ENCODE measurements at regions not wholly inside any gene's neighbourhood (a gene's known extent, or its start where the extent isn't known, plus 50 kb on each side); places are given as distances from the start of the nearest gene placed in this dataset.

DNA sequence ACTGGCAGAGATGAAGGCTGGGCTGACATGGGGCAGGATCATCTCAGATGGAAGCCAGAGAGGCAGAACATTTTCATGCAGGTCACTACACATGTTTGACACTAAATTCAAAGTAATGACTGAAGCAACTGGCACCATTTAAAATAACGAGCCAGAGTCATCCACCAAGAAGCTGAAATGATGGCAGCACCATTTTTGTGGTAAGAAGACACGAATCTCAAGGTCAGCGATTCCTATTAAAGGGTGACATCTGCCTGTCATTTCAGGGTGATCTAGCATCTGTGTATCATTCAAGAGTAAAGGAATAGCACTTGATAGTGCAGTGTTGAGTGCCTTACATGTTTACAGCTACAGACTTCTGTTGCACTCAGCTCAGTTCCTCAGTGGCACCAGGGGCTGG is 113.4 kb upstream of the C11orf87 start:
- Histone ChIP-seq H3K9me3 (ENCODE audit: control insufficient read depth, insufficient read depth, low read length) (no peaks in the 10 kb centered on the region), H3K4me1 (ENCODE audit: control insufficient read depth, insufficient read depth, low read length) (no peaks in the 10 kb centered on the region), H3K36me3 (ENCODE audit: control insufficient read depth, insufficient read depth, low read length) (no peaks in the 10 kb centered on the region), H3K4me3 (ENCODE audit: low read length) (no peak overlapping the region), H3K27me3 (ENCODE audit: control insufficient read depth, insufficient read depth, low read length) (no peaks in the 10 kb centered on the region), H3K27ac (ENCODE audit: low read length) (no peak overlapping the region)
- H3K9me3 Mint-ChIP-seq: no peaks in the 10 kb centered on the region
- intact Hi-C loops (cut with micrococcal nuclease): no loop called here
- no peak overlapping the region for H3K4me3 Mint-ChIP-seq
- ATAC-seq (no peak), DNase-seq (no peak)
- H3K27me3 Mint-ChIP-seq (ENCODE audit: low read depth in 2 of 2): no peaks in the 10 kb centered on the region
- H3K36me3 Mint-ChIP-seq: no peaks in the 10 kb centered on the region
- no peaks in the 10 kb centered on the region for H3K4me1 Mint-ChIP-seq
- WGBS (ENCODE audit: insufficient coverage): 58% methylated on average over 3 of the region's 3 CpGs
- no peak overlapping the region for H3K27ac Mint-ChIP-seq
- TF ChIP-seq, protein P1, sequence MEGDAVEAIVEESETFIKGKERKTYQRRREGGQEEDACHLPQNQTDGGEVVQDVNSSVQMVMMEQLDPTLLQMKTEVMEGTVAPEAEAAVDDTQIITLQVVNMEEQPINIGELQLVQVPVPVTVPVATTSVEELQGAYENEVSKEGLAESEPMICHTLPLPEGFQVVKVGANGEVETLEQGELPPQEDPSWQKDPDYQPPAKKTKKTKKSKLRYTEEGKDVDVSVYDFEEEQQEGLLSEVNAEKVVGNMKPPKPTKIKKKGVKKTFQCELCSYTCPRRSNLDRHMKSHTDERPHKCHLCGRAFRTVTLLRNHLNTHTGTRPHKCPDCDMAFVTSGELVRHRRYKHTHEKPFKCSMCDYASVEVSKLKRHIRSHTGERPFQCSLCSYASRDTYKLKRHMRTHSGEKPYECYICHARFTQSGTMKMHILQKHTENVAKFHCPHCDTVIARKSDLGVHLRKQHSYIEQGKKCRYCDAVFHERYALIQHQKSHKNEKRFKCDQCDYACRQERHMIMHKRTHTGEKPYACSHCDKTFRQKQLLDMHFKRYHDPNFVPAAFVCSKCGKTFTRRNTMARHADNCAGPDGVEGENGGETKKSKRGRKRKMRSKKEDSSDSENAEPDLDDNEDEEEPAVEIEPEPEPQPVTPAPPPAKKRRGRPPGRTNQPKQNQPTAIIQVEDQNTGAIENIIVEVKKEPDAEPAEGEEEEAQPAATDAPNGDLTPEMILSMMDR (IDR thresholded peaks at IDR 0.05): no peak

DNA sequence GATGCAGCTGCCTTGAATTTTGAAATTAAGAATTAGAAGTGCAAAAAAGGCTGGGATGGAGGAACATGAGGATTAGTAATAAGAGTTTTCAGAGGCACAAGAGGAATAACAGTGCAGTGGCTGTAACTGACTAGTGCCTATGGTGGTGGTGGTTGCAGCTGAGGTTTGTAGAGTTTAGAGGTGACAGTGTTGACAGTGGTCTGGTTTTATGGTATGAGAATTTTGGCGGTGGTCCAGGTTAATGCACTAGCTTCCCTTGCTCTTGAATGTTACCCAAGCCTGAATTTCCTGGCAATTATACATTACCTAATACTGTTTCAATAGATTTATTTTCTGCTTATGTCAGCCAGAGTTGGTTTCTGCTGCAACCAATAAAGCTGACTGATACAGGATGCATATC is 112.8 kb upstream of the C11orf87 start:
- no peak overlapping the region for H3K4me3 Mint-ChIP-seq

DNA sequence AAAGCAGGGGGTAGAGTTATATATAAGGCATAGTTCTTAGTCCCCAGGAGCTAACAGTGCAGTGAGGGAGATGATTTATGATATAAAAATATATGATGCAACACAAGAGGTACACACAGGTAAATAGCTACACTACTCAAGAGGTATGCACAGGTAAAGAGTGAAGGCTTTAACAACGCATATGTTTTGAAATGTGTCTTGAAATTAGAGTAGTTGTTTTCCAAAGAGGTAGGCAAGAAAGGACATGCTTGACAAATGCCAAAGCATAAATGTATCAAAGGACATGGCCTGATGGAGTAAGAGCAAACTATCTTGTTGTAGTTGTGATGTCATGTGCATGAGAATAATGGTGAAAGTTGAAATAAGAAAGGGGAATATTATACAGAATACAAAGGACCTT is 104.3 kb upstream of the C11orf87 start:
- H3K27me3 Mint-ChIP-seq (ENCODE audit: low read depth in 2 of 2): no peaks in the 10 kb centered on the region
- Histone ChIP-seq H3K4me1 (ENCODE audit: control insufficient read depth, insufficient read depth, low read length) (no peaks in the 10 kb centered on the region), H3K27ac (ENCODE audit: low read length) (no peak overlapping the region), H3K9me3 (ENCODE audit: control insufficient read depth, insufficient read depth, low read length) (peaks cover 2% of the 10 kb centered on the region), H3K4me3 (ENCODE audit: low read length) (no peak overlapping the region), H3K36me3 (ENCODE audit: control insufficient read depth, insufficient read depth, low read length) (no peaks in the 10 kb centered on the region), H3K27me3 (ENCODE audit: control insufficient read depth, insufficient read depth, low read length) (no peaks in the 10 kb centered on the region)
- TF ChIP-seq, protein P1 (IDR thresholded peaks at IDR 0.05): no peak
- DNase-seq: no peak
- intact Hi-C loops (cut with micrococcal nuclease): no loop called here
- ATAC-seq: no peak
- WGBS (ENCODE audit: insufficient coverage): 100% methylated on average over 1 of the region's 1 CpG
- H3K27ac Mint-ChIP-seq: no peak overlapping the region
- peaks cover 0 to 7% of the 10 kb centered on the region in 2 donors for H3K9me3 Mint-ChIP-seq
- no peaks in the 10 kb centered on the region for H3K4me1 Mint-ChIP-seq
- H3K4me3 Mint-ChIP-seq: no peak overlapping the region
- no peaks in the 10 kb centered on the region for H3K36me3 Mint-ChIP-seq

More for the DNA sequence above, 112.8 kb upstream of the C11orf87 start:
- ATAC-seq (no peak), DNase-seq (no peak)
- Histone ChIP-seq H3K9me3 (ENCODE audit: control insufficient read depth, insufficient read depth, low read length) (no peaks in the 10 kb centered on the region), H3K4me1 (ENCODE audit: control insufficient read depth, insufficient read depth, low read length) (no peaks in the 10 kb centered on the region), H3K4me3 (ENCODE audit: low read length) (no peak overlapping the region), H3K36me3 (ENCODE audit: control insufficient read depth, insufficient read depth, low read length) (no peaks in the 10 kb centered on the region), H3K27me3 (ENCODE audit: control insufficient read depth, insufficient read depth, low read length) (no peaks in the 10 kb centered on the region), H3K27ac (ENCODE audit: low read length) (no peak overlapping the region)
- H3K4me1 Mint-ChIP-seq: no peaks in the 10 kb centered on the region
- H3K9me3 Mint-ChIP-seq: no peaks in the 10 kb centered on the region
- whole genome bisulfite sequencing (ENCODE audit: insufficient coverage): no CpG with 5 or more reads among the region's 1 CpG
- no peaks in the 10 kb centered on the region for H3K36me3 Mint-ChIP-seq
- H3K27ac Mint-ChIP-seq: no peak overlapping the region
- intact Hi-C loops (cut with micrococcal nuclease): no loop called here
- H3K27me3 Mint-ChIP-seq (ENCODE audit: low read depth in 2 of 2): no peaks in the 10 kb centered on the region
- TF ChIP-seq, protein P1 (IDR thresholded peaks at IDR 0.05): no peak

DNA sequence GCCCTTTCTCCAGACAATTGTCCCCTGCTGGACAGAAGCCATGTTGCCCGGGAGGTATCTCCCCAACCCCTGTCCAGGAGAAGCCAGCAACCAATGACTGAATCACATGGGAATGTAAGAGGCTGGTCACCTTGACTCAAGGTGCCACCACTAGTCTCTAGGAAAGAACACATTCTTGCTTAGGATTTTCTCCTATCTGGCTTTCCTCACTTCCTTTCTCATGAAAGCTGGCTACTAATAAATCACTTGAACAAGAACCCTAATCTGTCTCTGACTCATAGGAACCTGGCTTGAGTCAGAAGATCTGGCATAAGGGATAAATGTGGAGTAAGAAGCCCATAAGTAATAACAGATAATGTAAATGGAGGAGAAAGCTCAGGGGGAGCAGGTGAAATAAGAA is 101.4 kb upstream of the C11orf87 start:
- H3K27me3 Mint-ChIP-seq (ENCODE audit: low read depth in 2 of 2): no peaks in the 10 kb centered on the region
- intact Hi-C loops (cut with micrococcal nuclease): no loop called here
- Histone ChIP-seq H3K27me3 (ENCODE audit: control insufficient read depth, insufficient read depth, low read length) (no peaks in the 10 kb centered on the region), H3K36me3 (ENCODE audit: control insufficient read depth, insufficient read depth, low read length) (no peaks in the 10 kb centered on the region), H3K27ac (ENCODE audit: low read length) (no peak overlapping the region), H3K4me3 (ENCODE audit: low read length) (no peak overlapping the region), H3K9me3 (ENCODE audit: control insufficient read depth, insufficient read depth, low read length) (peaks cover 2% of the 10 kb centered on the region), H3K4me1 (ENCODE audit: control insufficient read depth, insufficient read depth, low read length) (no peaks in the 10 kb centered on the region)
- TF ChIP-seq, protein P1 (IDR thresholded peaks at IDR 0.05): no peak
- DNase-seq (no peak), ATAC-seq (no peak)
- no peaks in the 10 kb centered on the region for H3K36me3 Mint-ChIP-seq
- no peak overlapping the region for H3K27ac Mint-ChIP-seq
- no peak overlapping the region for H3K4me3 Mint-ChIP-seq
- H3K4me1 Mint-ChIP-seq: no peaks in the 10 kb centered on the region
- H3K9me3 Mint-ChIP-seq: peaks cover 0 to 14% of the 10 kb centered on the region in 2 donors
- WGBS (ENCODE audit: insufficient coverage): 76% methylated on average over 1 of the region's 1 CpG

All from natural killer cell (primary cell).